HCT116 (cell line): ENCODE measurements at regions not wholly inside any gene's neighbourhood (a gene's known extent, or its start where the extent isn't known, plus 50 kb on each side); places are given as distances from the start of the nearest gene placed in this dataset.

Experiments used
- ATAC-seq: fragments of 200-7000 bp; cut with Tn5 transposase; 2 replicates; pipeline ENCODE4 v1.9.1; 2020; ENCODE audit warnings: mild to moderate bottlenecking, moderate library complexity
- BruUV-seq: library from RNA; stranded (reverse); fragments of 400-500 nt; replicated peaks from 2 replicates; lab custom pipeline; 2021; lab: Mats Ljungman, UMichigan
- CTCF ChIA-PET: fragments of 300-600 bp; sonication (Branson Sonifier 250); formaldehyde crosslinking; loops from one replicate; lab custom pipeline; 2021; ENCODE audit warnings: antibody characterized with exemption; lab: Charles Lee
- POLR2A ChIA-PET: fragments of 300-600, 350-600 bp; sonication (Branson Sonifier 250); formaldehyde crosslinking; loops from one replicate; lab custom pipeline; 2021; ENCODE audit warnings: antibody characterized with exemption; lab: Charles Lee
- RAD21 ChIA-PET, 2 experiments: fragments of 300-600 bp; sonication (Branson Sonifier 250); formaldehyde crosslinking; loops; one replicate each; lab custom pipeline; 2023; ENCODE audit warnings: low total read pairs in 2 of 2; ENCODE audit not compliant: uncharacterized antibody in 2 of 2, unreplicated experiment in 2 of 2, low non-redundant PET in 1 of 2; lab: Charles Lee
- DNase-seq: peaks from one replicate; pipeline ENCODE4 v3.0.0-alpha.2; 2010; ENCODE audit warnings: low read depth, low spot score
- H2AFZ ChIP-seq: fragments of 200-600 bp; shearing (Covaris generic), sonication (generic); 2 replicates; pipeline ENCODE4 v1.6.1; 2017; ENCODE audit warnings: low read depth, mixed run types, mixed read lengths, antibody characterized with exemption, low read length; ENCODE audit not compliant: poor library complexity, severe bottlenecking
- H3K27ac ChIP-seq: 2 replicates; pipeline ENCODE4 v1.5.1; 2012; ENCODE audit warnings: low read depth, low read length
- H3K27me3 ChIP-seq: fragments of 200-600 bp; sonication (generic); 2 replicates; pipeline ENCODE4 v1.6.1; 2016; ENCODE audit warnings: mixed run types, low read length, mixed read lengths; ENCODE audit not compliant: insufficient read depth
- H3K36me3 ChIP-seq, 2 experiments: fragments of 200-500 bp in 1 of 2; fragments of 200-600 bp in 1 of 2; sonication (Bioruptor generic) in 1 of 2; sonication (generic) in 1 of 2; 2 replicates each; pipeline versions ENCODE4 v1.5.1 to v1.6.1; 2014 to 2016; ENCODE audit warnings: low read length in 2 of 2, inconsistent platforms in 1 of 2, mixed read lengths in 1 of 2, mixed run types in 1 of 2; ENCODE audit not compliant: insufficient read depth in 2 of 2, control insufficient read depth in 1 of 2
- H3K4me1 ChIP-seq, 2 experiments: fragments of 200-600 bp in 1 of 2; sonication (generic) in 1 of 2; 2 replicates each; pipeline versions ENCODE4 v1.5.1 to v1.6.1; 2012 to 2017; ENCODE audit warnings: low read length in 2 of 2, inconsistent platforms in 1 of 2, mild to moderate bottlenecking in 1 of 2, mixed read lengths in 1 of 2, mixed run types in 1 of 2, moderate library complexity in 1 of 2; ENCODE audit not compliant: insufficient read depth in 2 of 2, control insufficient read depth in 1 of 2
- H3K4me2 ChIP-seq: fragments of 200-600 bp; sonication (generic); 2 replicates; pipeline ENCODE4 v1.6.1; 2017; ENCODE audit warnings: mixed run types, low read length, mixed read lengths
- H3K4me3 ChIP-seq, 2 experiments: fragments of 200-600 bp in 1 of 2; sonication (generic) in 1 of 2; replicated peaks in 1 of 2; 2 replicates each; pipeline ENCODE4 v1.5.1; 2011 to 2016; ENCODE audit warnings: low read length in 2 of 2, control low read depth in 1 of 2, low read depth in 1 of 2, mild to moderate bottlenecking in 1 of 2, mixed read lengths in 1 of 2, mixed run types in 1 of 2
- H3K79me2 ChIP-seq: fragments of 200-600 bp; sonication (generic); 2 replicates; pipeline ENCODE4 v1.6.1; 2017; ENCODE audit warnings: mild to moderate bottlenecking, mixed run types, low read length, moderate library complexity, mixed read lengths; ENCODE audit not compliant: insufficient read depth
- H3K9ac ChIP-seq: fragments of 200-600 bp; sonication (generic); 2 replicates; pipeline ENCODE4 v1.6.1; 2016; ENCODE audit warnings: low read length, mixed read lengths
- H3K9me2 ChIP-seq: fragments of 200-600 bp; sonication (generic), shearing (Covaris generic); 2 replicates; pipeline ENCODE4 v1.6.1; 2017; ENCODE audit warnings: mixed run types, mild to moderate bottlenecking, moderate library complexity; ENCODE audit not compliant: insufficient read depth
- H3K9me3 ChIP-seq, 2 experiments: fragments of 200-500 bp in 1 of 2; fragments of 200-600 bp in 1 of 2; sonication (Bioruptor generic) in 1 of 2; sonication (generic) in 1 of 2; 2 replicates each; pipeline ENCODE4 v1.6.1; 2014 to 2017; ENCODE audit warnings: low read length in 2 of 2, mixed read lengths in 2 of 2, inconsistent platforms in 1 of 2, low read depth in 1 of 2, mild to moderate bottlenecking in 1 of 2, mixed run types in 1 of 2, moderate library complexity in 1 of 2; ENCODE audit not compliant: control insufficient read depth in 1 of 2, insufficient read depth in 1 of 2
- H4K20me1 ChIP-seq: fragments of 200-600 bp; sonication (generic), shearing (Covaris generic); 2 replicates; pipeline ENCODE4 v1.6.1; 2017; ENCODE audit warnings: mixed run types, mild to moderate bottlenecking, moderate library complexity; ENCODE audit not compliant: insufficient read depth
- CEBPB ChIP-seq: IDR thresholded peaks from 2 replicates; pipeline ENCODE4 v1.6.1; 2012; ENCODE audit warnings: low read depth
- EGR1 ChIP-seq: IDR thresholded peaks from 2 replicates; pipeline ENCODE4 v1.6.1; 2012; ENCODE audit warnings: low read depth
- ELF1 ChIP-seq: IDR thresholded peaks from 2 replicates; pipeline ENCODE4 v1.6.1; 2012; ENCODE audit warnings: low read depth, borderline replicate concordance
- EZH2 ChIP-seq: fragments of 200-600 bp; sonication (generic); IDR thresholded peaks from 2 replicates; pipeline ENCODE4 v1.6.1; 2017; ENCODE audit warnings: antibody characterized with exemption, mixed run types
- EZH2phosphoT487 ChIP-seq: fragments of 200-600 bp; IDR thresholded peaks from 2 replicates; pipeline ENCODE4 v1.6.1; 2018; ENCODE audit warnings: antibody characterized with exemption, borderline replicate concordance
- FOSL1 ChIP-seq: IDR thresholded peaks from 2 replicates; pipeline ENCODE4 v1.6.1; 2012; ENCODE audit warnings: low read depth
- POLR2A ChIP-seq: IDR thresholded peaks from 2 replicates; pipeline ENCODE4 v1.7.0; 2011; ENCODE audit warnings: borderline replicate concordance; ENCODE audit not compliant: insufficient read depth, insufficient read length; ENCODE audit errors: extremely low read depth
- POLR2AphosphoS5 ChIP-seq: IDR thresholded peaks from 2 replicates; pipeline ENCODE4 v1.6.1; 2011; ENCODE audit warnings: mild to moderate bottlenecking, low read depth, low read length, moderate library complexity
- RAD21 ChIP-seq: IDR thresholded peaks from 2 replicates; pipeline ENCODE4 v1.6.1; 2012; ENCODE audit warnings: low read depth, mild to moderate bottlenecking
- SP1 ChIP-seq: IDR thresholded peaks from 2 replicates; pipeline ENCODE4 v1.6.1; 2012; ENCODE audit warnings: low read depth
- SRF ChIP-seq: IDR thresholded peaks from 2 replicates; pipeline ENCODE4 v1.6.1; 2012; ENCODE audit warnings: low read depth
- YY1 ChIP-seq: IDR thresholded peaks from 2 replicates; pipeline ENCODE4 v1.6.1; 2011; ENCODE audit warnings: low read length, low read depth, moderate library complexity, mild to moderate bottlenecking; ENCODE audit not compliant: insufficient replicate concordance; ENCODE audit errors: extremely low read depth
- ZNF274 ChIP-seq: fragments of 200-500 bp; sonication (Bioruptor generic); IDR thresholded peaks from 2 replicates; pipeline ENCODE4 v1.6.1; 2014; ENCODE audit warnings: mild to moderate bottlenecking, low read depth, low read length, inconsistent platforms
- intact Hi-C: fragments of 100-400 bp; cut with micrococcal nuclease; formaldehyde crosslinking; loops from 2 replicates; pipeline ENCODE4 v1.10.0; 2022
- TF ChIP-seq, protein P1 (sequence below): IDR thresholded peaks from 2 replicates; pipeline ENCODE4 v1.6.1; 2012
- TF ChIP-seq, protein P2 (sequence below): IDR thresholded peaks from 2 replicates; pipeline ENCODE4 v1.6.1; 2011; ENCODE audit warnings: mild to moderate bottlenecking, low read length, moderate library complexity; ENCODE audit not compliant: insufficient replicate concordance; ENCODE audit errors: extremely low read depth
- TF ChIP-seq, protein P3 (sequence below): IDR thresholded peaks from 2 replicates; pipeline ENCODE4 v1.6.1; 2012
- TF ChIP-seq, protein P4 (sequence below): IDR thresholded peaks from 2 replicates; pipeline ENCODE4 v1.6.1; 2012; ENCODE audit warnings: low read depth

DNA sequence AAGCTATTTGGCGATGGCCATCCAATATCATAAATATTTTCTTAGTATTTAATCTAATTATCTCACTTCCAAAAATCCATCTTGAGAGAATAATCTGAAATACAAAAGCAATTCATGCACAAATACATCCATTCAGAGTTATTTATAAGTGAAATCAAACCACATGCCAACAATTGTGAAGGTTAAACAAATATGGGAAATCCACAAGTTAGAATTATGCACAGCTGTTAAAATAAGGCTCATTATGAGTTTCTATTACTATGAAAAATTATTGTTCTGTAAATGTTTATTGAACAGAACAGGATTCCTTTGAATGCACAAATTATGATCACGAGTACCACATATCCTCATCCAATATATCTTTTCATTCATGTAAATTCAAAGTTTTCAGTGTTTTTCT, 267.7 kb downstream of the PLOD2 start (continued):
- TF ChIP-seq EZH2phosphoT487 (no peak), EGR1 (no peak), ZNF274 (no peak), SP1 (no peak), RAD21 (no peak), POLR2A (no peak), ELF1 (no peak), POLR2AphosphoS5 (no peak), SRF (no peak)
- TF ChIP-seq, protein P1, sequence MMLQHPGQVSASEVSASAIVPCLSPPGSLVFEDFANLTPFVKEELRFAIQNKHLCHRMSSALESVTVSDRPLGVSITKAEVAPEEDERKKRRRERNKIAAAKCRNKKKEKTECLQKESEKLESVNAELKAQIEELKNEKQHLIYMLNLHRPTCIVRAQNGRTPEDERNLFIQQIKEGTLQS: no peak
- TF ChIP-seq, protein P2, sequence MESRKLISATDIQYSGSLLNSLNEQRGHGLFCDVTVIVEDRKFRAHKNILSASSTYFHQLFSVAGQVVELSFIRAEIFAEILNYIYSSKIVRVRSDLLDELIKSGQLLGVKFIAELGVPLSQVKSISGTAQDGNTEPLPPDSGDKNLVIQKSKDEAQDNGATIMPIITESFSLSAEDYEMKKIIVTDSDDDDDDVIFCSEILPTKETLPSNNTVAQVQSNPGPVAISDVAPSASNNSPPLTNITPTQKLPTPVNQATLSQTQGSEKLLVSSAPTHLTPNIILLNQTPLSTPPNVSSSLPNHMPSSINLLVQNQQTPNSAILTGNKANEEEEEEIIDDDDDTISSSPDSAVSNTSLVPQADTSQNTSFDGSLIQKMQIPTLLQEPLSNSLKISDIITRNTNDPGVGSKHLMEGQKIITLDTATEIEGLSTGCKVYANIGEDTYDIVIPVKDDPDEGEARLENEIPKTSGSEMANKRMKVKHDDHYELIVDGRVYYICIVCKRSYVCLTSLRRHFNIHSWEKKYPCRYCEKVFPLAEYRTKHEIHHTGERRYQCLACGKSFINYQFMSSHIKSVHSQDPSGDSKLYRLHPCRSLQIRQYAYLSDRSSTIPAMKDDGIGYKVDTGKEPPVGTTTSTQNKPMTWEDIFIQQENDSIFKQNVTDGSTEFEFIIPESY: no peak
- TF ChIP-seq, protein P3, sequence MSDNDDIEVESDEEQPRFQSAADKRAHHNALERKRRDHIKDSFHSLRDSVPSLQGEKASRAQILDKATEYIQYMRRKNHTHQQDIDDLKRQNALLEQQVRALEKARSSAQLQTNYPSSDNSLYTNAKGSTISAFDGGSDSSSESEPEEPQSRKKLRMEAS: no peak

DNA sequence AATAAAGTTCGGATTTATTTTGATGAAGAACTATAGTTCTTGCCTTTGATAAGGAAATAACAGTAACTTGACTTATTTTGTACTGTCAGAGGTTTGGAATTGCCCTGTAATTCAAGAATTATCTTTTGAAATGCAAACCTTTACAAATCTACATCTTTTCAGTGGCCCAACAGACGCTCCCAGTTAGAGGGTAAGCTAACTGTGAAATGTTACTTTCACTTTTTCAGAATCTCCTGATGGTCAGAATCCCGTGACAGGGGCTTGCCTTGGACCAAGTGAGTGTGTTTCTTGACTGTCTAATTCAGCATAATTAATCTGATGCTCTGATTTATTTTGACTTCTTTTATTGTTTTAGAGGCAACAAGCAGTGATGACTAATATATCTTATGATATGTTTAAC, 262.5 kb downstream of the PLOD2 start:
- Histone ChIP-seq H3K9ac (no peak overlapping the region), H3K4me3 (no peak overlapping the region), H3K9me2 (no peaks in the 10 kb centered on the region), H3K4me2 (no peak overlapping the region), H2AFZ (no peak overlapping the region), H4K20me1 (no peaks in the 10 kb centered on the region), H3K27me3 (no peaks in the 10 kb centered on the region)
- POLR2A ChIA-PET: no interaction called here
- no peak for DNase-seq
- CTCF ChIA-PET: no interaction called here
- TF ChIP-seq EZH2 (no peak), YY1 (no peak), POLR2A (no peak), CEBPB (no peak), ELF1 (no peak), POLR2AphosphoS5 (no peak), SP1 (no peak), FOSL1 (no peak), SRF (no peak)
- TF ChIP-seq, protein P4, sequence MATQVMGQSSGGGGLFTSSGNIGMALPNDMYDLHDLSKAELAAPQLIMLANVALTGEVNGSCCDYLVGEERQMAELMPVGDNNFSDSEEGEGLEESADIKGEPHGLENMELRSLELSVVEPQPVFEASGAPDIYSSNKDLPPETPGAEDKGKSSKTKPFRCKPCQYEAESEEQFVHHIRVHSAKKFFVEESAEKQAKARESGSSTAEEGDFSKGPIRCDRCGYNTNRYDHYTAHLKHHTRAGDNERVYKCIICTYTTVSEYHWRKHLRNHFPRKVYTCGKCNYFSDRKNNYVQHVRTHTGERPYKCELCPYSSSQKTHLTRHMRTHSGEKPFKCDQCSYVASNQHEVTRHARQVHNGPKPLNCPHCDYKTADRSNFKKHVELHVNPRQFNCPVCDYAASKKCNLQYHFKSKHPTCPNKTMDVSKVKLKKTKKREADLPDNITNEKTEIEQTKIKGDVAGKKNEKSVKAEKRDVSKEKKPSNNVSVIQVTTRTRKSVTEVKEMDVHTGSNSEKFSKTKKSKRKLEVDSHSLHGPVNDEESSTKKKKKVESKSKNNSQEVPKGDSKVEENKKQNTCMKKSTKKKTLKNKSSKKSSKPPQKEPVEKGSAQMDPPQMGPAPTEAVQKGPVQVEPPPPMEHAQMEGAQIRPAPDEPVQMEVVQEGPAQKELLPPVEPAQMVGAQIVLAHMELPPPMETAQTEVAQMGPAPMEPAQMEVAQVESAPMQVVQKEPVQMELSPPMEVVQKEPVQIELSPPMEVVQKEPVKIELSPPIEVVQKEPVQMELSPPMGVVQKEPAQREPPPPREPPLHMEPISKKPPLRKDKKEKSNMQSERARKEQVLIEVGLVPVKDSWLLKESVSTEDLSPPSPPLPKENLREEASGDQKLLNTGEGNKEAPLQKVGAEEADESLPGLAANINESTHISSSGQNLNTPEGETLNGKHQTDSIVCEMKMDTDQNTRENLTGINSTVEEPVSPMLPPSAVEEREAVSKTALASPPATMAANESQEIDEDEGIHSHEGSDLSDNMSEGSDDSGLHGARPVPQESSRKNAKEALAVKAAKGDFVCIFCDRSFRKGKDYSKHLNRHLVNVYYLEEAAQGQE: no peak
- TF ChIP-seq, protein P1: no peak
- TF ChIP-seq, protein P2: no peak
- TF ChIP-seq, all 23 proteins: peak for 0
- no peaks in the 10 kb centered on the region for H3K4me1 ChIP-seq
- BruUV-seq: no TSS peak
- intact Hi-C loops: no loop called here
- RAD21 ChIA-PET: no interaction called here
- H3K9me3 ChIP-seq: no peaks in the 10 kb centered on the region
- H3K79me2 ChIP-seq: no peaks in the 10 kb centered on the region
- no peak for ATAC-seq
- no peak overlapping the region for H3K27ac ChIP-seq
- H3K36me3 ChIP-seq: no peaks in the 10 kb centered on the region
